H9 (cell line): ENCODE measurements at regions not wholly inside any gene's neighbourhood (a gene's known extent, or its start where the extent isn't known, plus 50 kb on each side); places are given as distances from the start of the nearest gene placed in this dataset.

Experiments used
- DNase-seq: peaks from one replicate; pipeline ENCODE4 v3.0.0-alpha.2; 2017
- H2AFZ ChIP-seq: one replicate; pipeline ENCODE4 v1.6.1; 2013; ENCODE audit warnings: mild to moderate bottlenecking, low read length, control low read depth, moderate library complexity
- H2AK5ac ChIP-seq: 2 replicates; pipeline ENCODE4 v1.6.1; 2013; ENCODE audit warnings: low read length, control low read depth, mixed read lengths; ENCODE audit not compliant: insufficient read length
- H2BK120ac ChIP-seq: one replicate; pipeline ENCODE4 v1.6.1; 2013; ENCODE audit warnings: low read depth, mild to moderate bottlenecking, low read length, control low read depth, inconsistent platforms; ENCODE audit not compliant: poor library complexity, severe bottlenecking
- H2BK12ac ChIP-seq: 2 replicates; pipeline ENCODE4 v1.6.1; 2013; ENCODE audit warnings: low read length, control low read depth, mixed read lengths, low read depth; ENCODE audit not compliant: insufficient read length
- H2BK15ac ChIP-seq: 2 replicates; pipeline ENCODE4 v1.6.1; 2013; ENCODE audit warnings: low read depth, low read length, control low read depth
- H2BK20ac ChIP-seq: one replicate; pipeline ENCODE4 v1.6.1; 2013; ENCODE audit warnings: low read depth, mild to moderate bottlenecking, low read length, control low read depth, inconsistent platforms; ENCODE audit not compliant: poor library complexity, severe bottlenecking
- H2BK5ac ChIP-seq: 2 replicates; pipeline ENCODE4 v1.6.1; 2013; ENCODE audit warnings: low read length, control low read depth, mixed read lengths; ENCODE audit not compliant: insufficient read length
- H3K14ac ChIP-seq: 2 replicates; pipeline ENCODE4 v1.6.1; 2013; ENCODE audit warnings: low read length, control low read depth; ENCODE audit not compliant: insufficient read depth
- H3K18ac ChIP-seq: 2 replicates; pipeline ENCODE4 v1.6.1; 2013; ENCODE audit warnings: low read depth, mild to moderate bottlenecking, mixed read lengths, low read length, control low read depth; ENCODE audit not compliant: insufficient read length
- H3K23ac ChIP-seq: 2 replicates; pipeline ENCODE4 v1.6.1; 2013; ENCODE audit warnings: low read length, control low read depth, mixed read lengths, low read depth; ENCODE audit not compliant: insufficient read length
- H3K23me2 ChIP-seq: 2 replicates; pipeline ENCODE4 v1.6.1; 2013; ENCODE audit warnings: low read depth, mild to moderate bottlenecking, mixed read lengths, low read length, control low read depth; ENCODE audit not compliant: insufficient read length, poor library complexity, severe bottlenecking
- H3K27ac ChIP-seq: 2 replicates; pipeline ENCODE4 v1.5.1; 2013; ENCODE audit warnings: low read length, control low read depth, mixed read lengths, low read depth; ENCODE audit not compliant: insufficient read length
- H3K27me3 ChIP-seq: 2 replicates; pipeline ENCODE4 v1.6.1; 2013; ENCODE audit warnings: low read length, control low read depth, inconsistent platforms; ENCODE audit not compliant: insufficient read depth
- H3K4ac ChIP-seq: 2 replicates; pipeline ENCODE4 v1.6.1; 2013; ENCODE audit warnings: low read depth, mild to moderate bottlenecking, control low read depth, inconsistent platforms, low read length, moderate library complexity
- H3K4me1 ChIP-seq: 2 replicates; pipeline ENCODE4 v1.6.1; 2013; ENCODE audit warnings: low read length, control low read depth, inconsistent platforms; ENCODE audit not compliant: insufficient read depth
- H3K4me2 ChIP-seq: 2 replicates; pipeline ENCODE4 v1.6.1; 2013; ENCODE audit warnings: low read length, control low read depth, mixed read lengths; ENCODE audit not compliant: insufficient read length, insufficient read depth
- H3K56ac ChIP-seq: 2 replicates; pipeline ENCODE4 v1.6.1; 2013; ENCODE audit warnings: low read depth, mild to moderate bottlenecking, mixed read lengths, low read length, control low read depth; ENCODE audit not compliant: insufficient read length
- H3K79me1 ChIP-seq: 2 replicates; pipeline ENCODE4 v1.6.1; 2013; ENCODE audit warnings: low read depth, mild to moderate bottlenecking, moderate library complexity, low read length, control low read depth, inconsistent platforms; ENCODE audit not compliant: insufficient read depth, poor library complexity, severe bottlenecking
- H3K79me2 ChIP-seq: 2 replicates; pipeline ENCODE4 v1.6.1; 2013; ENCODE audit warnings: low read length, control low read depth, inconsistent platforms; ENCODE audit not compliant: insufficient read depth
- H3K9ac ChIP-seq: 2 replicates; pipeline ENCODE4 v1.6.1; 2013; ENCODE audit warnings: low read length, control low read depth, mixed read lengths; ENCODE audit not compliant: insufficient read length; ENCODE audit errors: extremely low read depth
- H3K9me3 ChIP-seq: one replicate; pipeline ENCODE4 v1.6.1; 2013; ENCODE audit warnings: low read depth, low read length, inconsistent platforms; ENCODE audit not compliant: control insufficient read depth
- H3T11ph ChIP-seq: one replicate; pipeline ENCODE4 v1.6.1; 2013; ENCODE audit warnings: mild to moderate bottlenecking, low read length, control low read depth, inconsistent platforms
- H4K20me1 ChIP-seq: one replicate; pipeline ENCODE4 v1.6.1; 2013; ENCODE audit not compliant: control insufficient read depth, insufficient read length, insufficient read depth
- H4K5ac ChIP-seq: 2 replicates; pipeline ENCODE4 v1.6.1; 2013; ENCODE audit warnings: low read depth, mild to moderate bottlenecking, mixed read lengths, low read length, control low read depth; ENCODE audit not compliant: insufficient read length
- H4K8ac ChIP-seq: replicated peaks from 2 replicates; pipeline ENCODE4 v1.6.1; 2013; ENCODE audit warnings: low read length, control low read depth, mixed read lengths, low read depth; ENCODE audit not compliant: insufficient read length
- H4K91ac ChIP-seq: 2 replicates; pipeline ENCODE4 v1.6.1; 2013; ENCODE audit warnings: low read depth, mild to moderate bottlenecking, moderate library complexity, mixed read lengths, low read length, control low read depth; ENCODE audit not compliant: insufficient read length
- H3K27ac Mint-ChIP-seq, 3 experiments: 2 replicates in 2 of 3; 3 replicates in 1 of 3; pipeline ENCODE4 v1.8.0; 2020 to 2021; ENCODE audit warnings: mixed read lengths in 3 of 3, mild to moderate bottlenecking in 1 of 3, moderate library complexity in 1 of 3
- H3K27me3 Mint-ChIP-seq: 2 replicates; pipeline ENCODE4 v1.8.0; 2021; ENCODE audit warnings: low read depth, mild to moderate bottlenecking, moderate library complexity, mixed read lengths
- H3K36me3 Mint-ChIP-seq, 3 experiments: 2 replicates in 2 of 3; 3 replicates in 1 of 3; pipeline ENCODE4 v1.8.0; 2020 to 2021; ENCODE audit warnings: low read depth in 3 of 3, mixed read lengths in 3 of 3; ENCODE audit not compliant: insufficient read depth in 1 of 3
- H3K4me1 Mint-ChIP-seq, 2 experiments: 2 replicates each; pipeline ENCODE4 v1.8.0; 2020; ENCODE audit warnings: mixed read lengths in 2 of 2
- H3K4me3 Mint-ChIP-seq, 2 experiments: 2 replicates in 1 of 2; 3 replicates in 1 of 2; pipeline ENCODE4 v1.8.0; 2020 to 2021; ENCODE audit warnings: mild to moderate bottlenecking in 2 of 2, mixed read lengths in 2 of 2, moderate library complexity in 1 of 2
- H3K9me3 Mint-ChIP-seq, 2 experiments: 2 replicates in 1 of 2; 3 replicates in 1 of 2; pipeline ENCODE4 v1.8.0; 2020; ENCODE audit warnings: mild to moderate bottlenecking in 2 of 2, mixed read lengths in 2 of 2, moderate library complexity in 1 of 2
- CTCF ChIP-seq: fragments of 200-600 bp; sonication (generic); conservative IDR thresholded peaks from 3 replicates; pipeline ENCODE4 v1.8.0; 2021; ENCODE audit warnings: antibody characterized with exemption, mild to moderate bottlenecking
- WGBS: extraction: QIAGEN DNeasy Blood & Tissue Kit; methylation state at CpG from one replicate; pipeline ENCODE4 v1.1.7; 2013; ENCODE audit warnings: missing lambda C conversion rate, low lambda C conversion rate, mixed read lengths; ENCODE audit not compliant: insufficient read length; ENCODE audit errors: extremely low coverage; 5-methylcytosine and 5-hydroxymethylcytosine counted together

- Histone ChIP-seq H3K18ac (no peak overlapping the region), H3K27me3 (no peaks in the 10 kb centered on the region), H2BK120ac (no peak overlapping the region), H2AFZ (no peak overlapping the region), H4K91ac (no peak overlapping the region), H3K27ac (no peak overlapping the region), H3K23me2 (no peaks in the 10 kb centered on the region), H3K56ac (no peak overlapping the region), H3K4ac (no peak overlapping the region), H3K9me3 (no peaks in the 10 kb centered on the region), H3T11ph (no peak overlapping the region), H2BK12ac (no peak overlapping the region), H4K8ac (no peak overlapping the region), H2BK20ac (no peak overlapping the region), H3K23ac (no peak overlapping the region), H4K20me1 (no peaks in the 10 kb centered on the region), H3K79me1 (no peaks in the 10 kb centered on the region), H3K79me2 (no peaks in the 10 kb centered on the region), H3K14ac (peak overlapping the region; percentile 48; the same call in 1 of the 2 replicates), H2BK5ac (no peak overlapping the region), H2BK15ac (no peak overlapping the region), H4K5ac (no peak overlapping the region), H3K9ac (no peak overlapping the region), H2AK5ac (no peak overlapping the region), H3K4me2 (no peak overlapping the region), H3K4me1 (peaks cover 11% of the 10 kb centered on the region; the same call in 1 of the 2 replicates)
- no peak for TF ChIP-seq CTCF
- no peak overlapping the region; a peak in 1 of 5 replicates for H3K4me3 Mint-ChIP-seq
- peaks cover 4% of the 10 kb centered on the region in 2 experiments; a peak in 3 of 5 replicates for H3K9me3 Mint-ChIP-seq
- peaks cover 0 to 8% (median 2%) of the 10 kb centered on the region in 3 experiments; a peak in 3 of 7 replicates for H3K36me3 Mint-ChIP-seq
- no peak for DNase-seq
- peaks cover 49 to 56% of the 10 kb centered on the region in 2 experiments for H3K4me1 Mint-ChIP-seq
- no peak overlapping the region for H3K27ac Mint-ChIP-seq
- no CpG with 5 or more reads among the region's 7 CpGs for WGBS
- H3K27me3 Mint-ChIP-seq: peaks cover 2% of the 10 kb centered on the region; the same call in 1 of the 2 replicates
Observed at GRCh38 chr2:45256173-45256866, 247.1 kb upstream of the SIX2 start.
